C4-2B (cell line): ENCODE measurements at regions not wholly inside any gene's neighbourhood (a gene's known extent, or its start where the extent isn't known, plus 50 kb on each side); places are given as distances from the start of the nearest gene placed in this dataset.

Experiments
- H3K27ac ChIP-seq: fragments of 450-650 bp; 2 replicates; pipeline ENCODE4 v1.5.1; 2017
- CTCF ChIP-seq: fragments of 450-650 bp; conservative IDR thresholded peaks from 2 replicates; pipeline ENCODE4 v1.5.1; 2017; ENCODE audit warnings: mild to moderate bottlenecking
- ZFX ChIP-seq: fragments of 450-650 bp; IDR thresholded peaks from 2 replicates; pipeline ENCODE4 v1.6.1; 2017

DNA sequence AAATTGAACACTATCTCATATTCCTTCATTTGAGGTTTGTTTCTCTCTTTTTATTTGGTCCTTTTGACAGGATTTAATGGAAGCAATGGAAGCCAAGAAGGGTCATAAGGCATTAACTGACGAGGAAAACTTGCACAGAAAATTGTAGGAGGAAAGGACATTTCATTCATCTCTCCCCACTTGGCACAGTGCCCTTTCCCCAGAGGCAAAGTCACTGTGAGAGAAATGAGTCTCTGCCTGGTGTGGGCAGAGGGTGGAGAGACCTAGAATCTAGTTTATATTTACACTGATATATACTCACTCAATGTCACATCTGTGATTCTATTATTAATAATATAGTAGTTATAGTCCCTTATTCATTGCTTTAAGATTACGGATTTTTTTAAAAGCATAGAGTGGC lies 324.6 kb upstream of the IL12A start:
- H3K27ac ChIP-seq, result no peak overlapping the region
- TF ChIP-seq ZFX (no peak), CTCF (no peak)

DNA sequence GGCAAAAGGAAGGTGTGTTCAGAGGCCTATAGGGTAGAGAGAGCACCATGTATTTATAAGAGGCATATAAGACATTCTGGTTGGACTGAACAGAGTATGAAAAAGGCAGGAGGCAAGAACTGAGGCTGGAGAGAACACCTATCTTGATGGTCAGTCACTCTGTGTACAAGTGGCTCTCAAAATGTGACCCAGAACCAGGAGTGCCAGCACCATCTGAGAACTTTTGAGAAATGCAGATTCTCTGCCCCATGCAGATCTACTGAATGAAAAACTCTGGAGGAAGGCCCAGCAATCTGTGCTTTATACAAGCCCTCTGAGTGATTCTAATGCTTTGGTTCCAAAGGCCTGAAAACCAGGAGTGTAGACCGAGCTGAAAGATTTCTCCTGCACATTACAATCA lies 324.0 kb upstream of the IL12A start:
- H3K27ac ChIP-seq, result no peak overlapping the region
- TF ChIP-seq CTCF (no peak), ZFX (no peak)

GRCh38 chr3:159667261-159667660 lies 321.4 kb upstream of the IL12A start:
- TF ChIP-seq CTCF (no peak), ZFX (no peak)
- H3K27ac ChIP-seq, result no peak overlapping the region

DNA sequence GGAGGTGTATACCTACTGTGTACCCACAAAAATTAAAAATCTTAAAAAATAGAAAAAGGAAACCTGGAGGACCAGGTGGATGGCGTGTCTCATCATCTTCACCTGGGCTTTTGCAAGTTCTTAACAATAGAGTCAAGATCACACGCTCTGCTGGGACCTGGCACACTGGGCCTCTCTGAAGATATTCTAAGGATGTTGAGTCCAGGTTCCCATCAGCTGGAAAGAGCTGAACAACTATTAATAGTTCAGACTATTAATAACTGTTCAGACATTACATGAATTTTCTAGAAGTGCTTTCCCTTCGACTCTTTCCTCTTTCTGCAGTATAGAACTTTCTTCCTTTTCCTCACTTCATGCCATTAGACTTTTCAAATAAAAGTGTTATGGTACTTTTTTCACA lies 320.2 kb upstream of the IL12A start:
- no peak overlapping the region for H3K27ac ChIP-seq
- no peak for TF ChIP-seq CTCF
- no peak for TF ChIP-seq ZFX

- no peak overlapping the region for H3K27ac ChIP-seq
- no peak for TF ChIP-seq CTCF
- TF ChIP-seq ZFX, result no peak
Observed at GRCh38 chr3:159668990-159669476, 319.6 kb upstream of the IL12A start.

GRCh38 chr3:159669766-159670165 lies 318.9 kb upstream of the IL12A start:
- H3K27ac ChIP-seq, result no peak overlapping the region; the same call in 1 of the 2 replicates
- TF ChIP-seq ZFX (no peak), CTCF (no peak)

GRCh38 chr3:159672728-159673688 lies 315.6 kb upstream of the IL12A start:
- TF ChIP-seq CTCF, result no peak; the same call in 1 of the 2 replicates
- no peak for TF ChIP-seq ZFX
- H3K27ac ChIP-seq, result no peak overlapping the region
